DOHH2 (cell line): ENCODE measurements at regions not wholly inside any gene's neighbourhood (a gene's known extent, or its start where the extent isn't known, plus 50 kb on each side); places are given as distances from the start of the nearest gene placed in this dataset.

Experiments used
- H3F3A ChIP-seq: fragments of 200-600 bp; sonication (generic), shearing (Covaris generic); 2 replicates; pipeline ENCODE4 v1.6.0; 2016; ENCODE audit warnings: antibody characterized with exemption, mild to moderate bottlenecking; ENCODE audit not compliant: control insufficient read depth, insufficient read depth
- H3K27ac ChIP-seq: fragments of 200-600 bp; sonication (generic); 2 replicates; pipeline ENCODE4 v1.5.1; 2014; ENCODE audit warnings: low read depth, mild to moderate bottlenecking, low read length, moderate library complexity
- H3K27me3 ChIP-seq: fragments of 200-600 bp; sonication (generic); 2 replicates; pipeline ENCODE4 v1.6.1; 2014; ENCODE audit warnings: mild to moderate bottlenecking, low read length, mixed read lengths; ENCODE audit not compliant: control insufficient read depth
- H3K36me3 ChIP-seq: fragments of 200-600 bp; sonication (generic); 2 replicates; pipeline ENCODE4 v1.6.1; 2014; ENCODE audit warnings: mild to moderate bottlenecking, low read length, moderate library complexity, mixed read lengths; ENCODE audit not compliant: control insufficient read depth
- H3K4me1 ChIP-seq: fragments of 200-600 bp; sonication (generic); 2 replicates; pipeline ENCODE4 v1.6.1; 2014; ENCODE audit warnings: mild to moderate bottlenecking, low read length, mixed read lengths; ENCODE audit not compliant: control insufficient read depth
- H3K4me2 ChIP-seq: fragments of 200-600 bp; sonication (generic); 2 replicates; pipeline ENCODE4 v1.6.0; 2014; ENCODE audit warnings: mild to moderate bottlenecking, low read length, moderate library complexity
- H3K4me3 ChIP-seq: fragments of 200-600 bp; sonication (generic); 2 replicates; pipeline ENCODE4 v1.5.1; 2014; ENCODE audit warnings: mild to moderate bottlenecking, low read length, mixed read lengths
- H3K79me2 ChIP-seq: fragments of 200-600 bp; sonication (generic); 2 replicates; pipeline ENCODE4 v1.6.1; 2014; ENCODE audit warnings: mild to moderate bottlenecking, low read length, mixed read lengths; ENCODE audit not compliant: control insufficient read depth
- H3K9me2 ChIP-seq: fragments of 200-600 bp; sonication (generic); replicated peaks from 2 replicates; pipeline ENCODE4 v1.6.1; 2014; ENCODE audit warnings: mild to moderate bottlenecking, low read length, mixed read lengths; ENCODE audit not compliant: control insufficient read depth
- H3K9me3 ChIP-seq: fragments of 200-600 bp; sonication (generic); 2 replicates; pipeline ENCODE4 v1.6.1; 2014; ENCODE audit warnings: antibody characterized with exemption, low read length, mixed read lengths; ENCODE audit not compliant: control insufficient read depth, insufficient read depth
- H4K20me1 ChIP-seq: fragments of 200-600 bp; sonication (generic); 2 replicates; pipeline ENCODE4 v1.6.0; 2014; ENCODE audit warnings: low read depth, mild to moderate bottlenecking, antibody characterized with exemption, low read length, moderate library complexity; ENCODE audit not compliant: control insufficient read depth, insufficient read depth
- EZH2phosphoT487 ChIP-seq: fragments of 200-600 bp; sonication (generic); IDR thresholded peaks from 2 replicates; pipeline ENCODE4 v1.6.1; 2017; ENCODE audit warnings: borderline replicate concordance, mild to moderate bottlenecking, antibody characterized with exemption, low read length, moderate library complexity, mixed read lengths
- TF ChIP-seq, protein P1 (sequence below): fragments of 200-600 bp; sonication (generic); IDR thresholded peaks from one replicate; pipeline ENCODE4 v1.5.1; 2014; ENCODE audit warnings: antibody characterized with exemption, mild to moderate bottlenecking, low read depth, low read length; ENCODE audit not compliant: poor library complexity, severe bottlenecking

DNA sequence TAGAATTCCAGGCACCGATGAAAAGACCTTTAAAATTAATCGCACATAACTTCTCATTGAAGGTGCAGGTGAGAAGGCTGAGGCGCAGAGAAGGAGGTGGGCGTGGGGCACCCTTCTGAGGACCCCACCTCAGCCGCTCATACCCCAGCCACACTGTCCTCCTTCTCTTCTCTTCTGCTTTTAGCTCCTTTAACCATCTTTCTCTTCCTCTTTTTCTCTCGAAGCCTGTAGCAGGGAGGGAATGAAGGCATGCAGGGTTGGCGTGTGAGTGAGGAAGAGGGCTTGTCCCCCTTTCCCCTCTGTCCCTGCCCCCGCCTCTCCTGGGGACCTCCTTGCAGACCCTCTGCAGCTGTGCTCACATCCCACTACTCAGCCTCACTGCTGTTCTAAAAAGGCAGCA is 57.8 kb upstream of the CACNA1E start:
- no peaks in the 10 kb centered on the region for H3K4me1 ChIP-seq
- no peak overlapping the region for H3K4me2 ChIP-seq
- no peaks in the 10 kb centered on the region for H3F3A ChIP-seq
- H3K4me3 ChIP-seq = no peak overlapping the region
- TF ChIP-seq EZH2phosphoT487 = no peak
- TF ChIP-seq, protein P1, sequence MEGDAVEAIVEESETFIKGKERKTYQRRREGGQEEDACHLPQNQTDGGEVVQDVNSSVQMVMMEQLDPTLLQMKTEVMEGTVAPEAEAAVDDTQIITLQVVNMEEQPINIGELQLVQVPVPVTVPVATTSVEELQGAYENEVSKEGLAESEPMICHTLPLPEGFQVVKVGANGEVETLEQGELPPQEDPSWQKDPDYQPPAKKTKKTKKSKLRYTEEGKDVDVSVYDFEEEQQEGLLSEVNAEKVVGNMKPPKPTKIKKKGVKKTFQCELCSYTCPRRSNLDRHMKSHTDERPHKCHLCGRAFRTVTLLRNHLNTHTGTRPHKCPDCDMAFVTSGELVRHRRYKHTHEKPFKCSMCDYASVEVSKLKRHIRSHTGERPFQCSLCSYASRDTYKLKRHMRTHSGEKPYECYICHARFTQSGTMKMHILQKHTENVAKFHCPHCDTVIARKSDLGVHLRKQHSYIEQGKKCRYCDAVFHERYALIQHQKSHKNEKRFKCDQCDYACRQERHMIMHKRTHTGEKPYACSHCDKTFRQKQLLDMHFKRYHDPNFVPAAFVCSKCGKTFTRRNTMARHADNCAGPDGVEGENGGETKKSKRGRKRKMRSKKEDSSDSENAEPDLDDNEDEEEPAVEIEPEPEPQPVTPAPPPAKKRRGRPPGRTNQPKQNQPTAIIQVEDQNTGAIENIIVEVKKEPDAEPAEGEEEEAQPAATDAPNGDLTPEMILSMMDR = no peak
- H3K36me3 ChIP-seq = no peaks in the 10 kb centered on the region
- H3K79me2 ChIP-seq = no peaks in the 10 kb centered on the region
- no peaks in the 10 kb centered on the region for H3K9me3 ChIP-seq
- H3K9me2 ChIP-seq = no peaks in the 10 kb centered on the region
- no peaks in the 10 kb centered on the region for H4K20me1 ChIP-seq
- H3K27ac ChIP-seq = no peak overlapping the region
- peaks cover 25% of the 10 kb centered on the region for H3K27me3 ChIP-seq

DNA sequence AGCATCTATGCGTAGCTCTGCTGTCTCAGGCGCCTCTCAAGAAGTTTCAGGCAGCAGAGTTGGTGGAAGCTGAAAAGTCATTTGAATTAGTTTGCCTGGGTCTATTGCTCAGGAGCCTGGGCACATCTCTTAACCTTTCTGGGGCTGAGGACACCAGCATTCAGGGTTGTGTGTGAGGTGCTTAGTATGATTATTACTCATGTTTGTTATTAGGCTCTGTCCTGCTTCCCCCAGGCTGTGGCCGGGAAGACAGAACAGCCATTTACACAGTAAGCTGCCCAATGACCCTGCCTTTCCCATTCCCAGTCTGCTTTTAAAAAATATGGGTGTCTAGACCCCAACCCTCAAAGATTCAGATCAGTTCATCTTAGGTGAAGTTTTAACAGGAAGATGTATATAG is 53.9 kb upstream of the CACNA1E start:
- no peaks in the 10 kb centered on the region for H3K4me1 ChIP-seq
- H3K36me3 ChIP-seq = no peaks in the 10 kb centered on the region
- no peaks in the 10 kb centered on the region for H4K20me1 ChIP-seq
- no peak overlapping the region for H3K4me3 ChIP-seq
- H3K27me3 ChIP-seq = peaks cover 19% of the 10 kb centered on the region
- no peak overlapping the region for H3K4me2 ChIP-seq
- H3K79me2 ChIP-seq = no peaks in the 10 kb centered on the region
- TF ChIP-seq EZH2phosphoT487 = no peak
- TF ChIP-seq, protein P1 = no peak
- no peaks in the 10 kb centered on the region for H3F3A ChIP-seq
- H3K27ac ChIP-seq = no peak overlapping the region
- H3K9me2 ChIP-seq = no peaks in the 10 kb centered on the region
- H3K9me3 ChIP-seq = no peaks in the 10 kb centered on the region

DNA sequence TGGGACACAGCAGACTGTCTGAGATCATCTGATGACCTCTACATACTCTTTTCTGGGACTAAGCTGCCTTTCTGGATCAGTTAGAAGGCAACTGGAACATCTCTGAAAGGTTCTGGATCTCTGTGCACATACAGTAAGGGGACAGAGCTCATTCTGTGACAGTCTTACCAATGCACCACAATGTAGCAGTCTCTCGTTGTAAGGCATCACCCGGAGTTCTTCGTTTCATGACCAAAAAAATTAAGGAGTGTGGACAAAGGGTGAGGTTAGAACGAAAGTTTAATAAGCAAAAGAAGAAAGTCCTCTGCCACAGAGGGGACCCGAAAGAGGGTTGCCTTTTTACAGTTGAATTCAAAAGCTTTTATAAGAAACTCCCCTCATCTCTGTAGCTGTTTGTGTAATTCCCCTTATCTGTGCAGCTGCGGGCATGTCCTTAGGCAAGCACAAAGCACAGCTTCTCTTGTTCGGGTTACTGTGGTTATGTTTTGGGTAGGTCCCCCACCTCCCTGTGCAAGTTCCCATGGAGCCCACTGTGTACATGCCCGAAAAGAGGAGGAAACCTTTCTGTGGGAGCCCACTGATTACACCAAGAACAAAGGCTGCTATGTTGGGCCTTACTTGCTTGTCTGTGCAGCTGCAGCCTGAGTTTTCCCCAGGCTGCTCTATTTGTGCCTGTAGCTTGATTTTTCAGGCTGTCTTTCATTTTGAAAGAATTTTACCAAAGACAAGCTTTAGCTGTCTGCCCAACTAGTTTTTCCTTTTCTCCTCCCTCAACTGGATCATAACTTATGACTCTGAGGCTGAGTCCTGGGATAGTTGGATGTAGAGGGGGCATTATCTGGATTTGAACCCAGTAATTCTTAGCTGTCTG is 53.1 kb upstream of the CACNA1E start:
- no peak overlapping the region for H3K27ac ChIP-seq
- H3F3A ChIP-seq = no peaks in the 10 kb centered on the region
- no peaks in the 10 kb centered on the region for H4K20me1 ChIP-seq
- H3K9me2 ChIP-seq = no peaks in the 10 kb centered on the region
- no peak overlapping the region for H3K4me3 ChIP-seq
- H3K4me2 ChIP-seq = no peak overlapping the region
- no peaks in the 10 kb centered on the region for H3K36me3 ChIP-seq
- H3K4me1 ChIP-seq = no peaks in the 10 kb centered on the region
- no peaks in the 10 kb centered on the region for H3K9me3 ChIP-seq
- peaks cover 19% of the 10 kb centered on the region for H3K27me3 ChIP-seq
- TF ChIP-seq EZH2phosphoT487 = no peak
- TF ChIP-seq, protein P1 = no peak
- H3K79me2 ChIP-seq = no peaks in the 10 kb centered on the region
